ENCODE measurements at regions not wholly inside any gene's neighbourhood (a gene's known extent, or its start where the extent isn't known, plus 50 kb on each side); places are given as distances from the start of the nearest gene placed in this dataset.

DNA sequence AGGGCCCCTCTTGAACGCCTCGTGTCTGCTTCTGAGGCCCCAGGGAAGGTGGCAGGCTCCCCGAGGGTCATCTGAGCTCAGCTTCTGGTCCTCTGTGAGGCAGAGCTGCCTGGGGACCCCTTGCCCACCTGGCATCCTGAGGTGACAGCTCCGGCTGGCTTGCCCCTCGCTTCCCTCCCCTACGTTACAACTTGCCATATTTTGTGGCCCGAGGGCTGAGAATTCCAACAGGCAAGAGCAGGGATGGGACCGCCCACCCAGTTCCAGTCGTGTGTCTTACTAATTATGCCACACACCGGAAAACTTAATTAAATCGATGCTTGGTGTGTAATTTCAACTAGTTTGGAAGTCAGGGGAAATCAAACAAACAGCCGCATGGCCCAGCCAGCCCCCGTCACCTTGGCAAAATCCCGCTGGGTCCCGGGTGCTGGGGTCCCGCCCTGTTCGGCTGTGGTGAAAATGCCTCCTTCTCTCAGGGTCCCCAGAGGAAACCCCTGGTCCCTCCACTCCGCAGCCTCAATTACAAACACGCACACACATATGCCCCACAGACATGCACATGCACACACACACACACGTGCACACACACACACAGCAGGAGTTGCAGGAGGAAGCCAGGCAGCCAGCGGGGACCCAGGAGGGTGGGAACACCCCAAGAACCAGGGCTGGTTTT lies 221.0 kb upstream of the IER5L start:
- Histone ChIP-seq H2BK20ac (ENCODE audit: low read depth, low read length) (no peak overlapping the region), H2AK5ac (ENCODE audit: low read depth, low read length) (no peak overlapping the region), H3K36me3 (ENCODE audit: control insufficient read depth, insufficient read depth, low read length) (no peaks in the 10 kb centered on the region), H3K56ac (ENCODE audit: extremely low read depth, insufficient read depth, low read length) (no peak overlapping the region), H3K9ac (ENCODE audit: low read depth, low read length) (no peak overlapping the region), H3K4me2 (ENCODE audit: low read depth, low read length) (no peak overlapping the region), H3K27me3 (ENCODE audit: control insufficient read depth, insufficient read depth, low read length) (peaks cover 8% of the 10 kb centered on the region), H3K14ac (replicated peaks; ENCODE audit: low read depth, low read length) (no peak overlapping the region), H3K79me1 (ENCODE audit: low read depth in 1 of 2, low read length in 2 of 2) (no peaks in the 10 kb centered on the region), H2AK9ac (replicated peaks; ENCODE audit: low read depth, low read length, poor library complexity) (no peak overlapping the region), H2AFZ (replicated peaks; ENCODE audit: low read length, poor library complexity) (no peak overlapping the region), H4K5ac (ENCODE audit: low read depth, low read length) (no peak overlapping the region), H3K18ac (ENCODE audit: low read depth, low read length) (no peak overlapping the region), H3K4me3 (ENCODE audit: insufficient read depth, low read depth, low read length) (no peak overlapping the region), H4K8ac (ENCODE audit: low read depth in 2 of 2, low read length in 2 of 2) (no peak overlapping the region), H3K23ac (ENCODE audit: low read depth, low read length) (no peak overlapping the region), H3K4ac (ENCODE audit: low read depth, low read length) (no peak overlapping the region), H2BK120ac (ENCODE audit: low read depth, low read length) (no peak overlapping the region), H2BK5ac (ENCODE audit: low read depth, low read length, poor library complexity, severe bottlenecking) (no peak overlapping the region), H3K9me3 (ENCODE audit: control insufficient read depth, insufficient read depth, low read length) (no peaks in the 10 kb centered on the region), H4K20me1 (ENCODE audit: insufficient read depth, low read length) (no peaks in the 10 kb centered on the region), H4K91ac (ENCODE audit: insufficient read depth, low read depth, low read length) (no peak overlapping the region), H2BK15ac (ENCODE audit: low read depth, low read length) (no peak overlapping the region), H3K27ac (ENCODE audit: insufficient read depth, low read length) (no peak overlapping the region), H3K4me1 (ENCODE audit: control insufficient read depth, insufficient read depth, low read length) (peaks cover 8% of the 10 kb centered on the region; the same call in 1 of the 2 replicates), H3K9me1 (ENCODE audit: insufficient read depth, low read length) (no peaks in the 10 kb centered on the region)
- 81% methylated on average over 8 of the region's 21 CpGs; no CpG with 5 or more reads in 1 of the 2 experiments for WGBS, 2 experiments (ENCODE audit: extremely low coverage in 2 of 2, insufficient read length in 1 of 2)
- intact Hi-C loops (cut with micrococcal nuclease) (no loop called here), dilution Hi-C loops (cut with HindIII; ENCODE audit: low sequenced_read_pairs, unreplicated experiment) (no loop called here), in situ Hi-C loops (cut with MboI; ENCODE audit: low sequenced_read_pairs) (no loop called here)
- ChIA-PET CTCF (no interaction called here), POLR2A (ENCODE audit: unreplicated experiment) (no interaction called here)
- no TSS peak for BruUV-seq (replicated peaks)
- ATAC-seq (ENCODE audit: low read depth) (no peak), DNase-seq (no peak)
- TF ChIP-seq FOS (IDR thresholded peaks at IDR 0.05; ENCODE audit: low read depth, low read length) (no peak), RFX5 (IDR thresholded peaks at IDR 0.05; ENCODE audit: low read depth, low read length) (no peak), RAD21 (IDR thresholded peaks at IDR 0.05; ENCODE audit: low read length) (no peak), CHD1 (IDR thresholded peaks at IDR 0.05; ENCODE audit: low read depth, low read length) (no peak), MAFK (IDR thresholded peaks at IDR 0.05; ENCODE audit: low read depth, low read length) (no peak), NFE2L2 (IDR thresholded peaks at IDR 0.05; ENCODE audit: low read depth, low read length) (no peak), MAZ (IDR thresholded peaks at IDR 0.05; ENCODE audit: borderline replicate concordance, low read depth, low read length) (no peak), CEBPB (IDR thresholded peaks at IDR 0.05; ENCODE audit: low read depth, low read length) (no peak), SMC3 (IDR thresholded peaks at IDR 0.05; ENCODE audit: low read depth, low read length) (no peak), MXI1 (IDR thresholded peaks at IDR 0.05; ENCODE audit: borderline replicate concordance, low read depth, low read length) (no peak), RCOR1 (IDR thresholded peaks at IDR 0.05; ENCODE audit: insufficient replicate concordance, low read length) (no peak), BHLHE40 (IDR thresholded peaks at IDR 0.05; ENCODE audit: low read depth, low read length) (no peak), POLR2A (IDR thresholded peaks at IDR 0.05; ENCODE audit: low read depth, low read length) (no peak)
- TF ChIP-seq, protein P1, sequence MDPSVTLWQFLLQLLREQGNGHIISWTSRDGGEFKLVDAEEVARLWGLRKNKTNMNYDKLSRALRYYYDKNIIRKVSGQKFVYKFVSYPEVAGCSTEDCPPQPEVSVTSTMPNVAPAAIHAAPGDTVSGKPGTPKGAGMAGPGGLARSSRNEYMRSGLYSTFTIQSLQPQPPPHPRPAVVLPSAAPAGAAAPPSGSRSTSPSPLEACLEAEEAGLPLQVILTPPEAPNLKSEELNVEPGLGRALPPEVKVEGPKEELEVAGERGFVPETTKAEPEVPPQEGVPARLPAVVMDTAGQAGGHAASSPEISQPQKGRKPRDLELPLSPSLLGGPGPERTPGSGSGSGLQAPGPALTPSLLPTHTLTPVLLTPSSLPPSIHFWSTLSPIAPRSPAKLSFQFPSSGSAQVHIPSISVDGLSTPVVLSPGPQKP (IDR thresholded peaks at IDR 0.05; ENCODE audit: borderline replicate concordance, low read depth, low read length), result no peak
- TF ChIP-seq, protein P2, sequence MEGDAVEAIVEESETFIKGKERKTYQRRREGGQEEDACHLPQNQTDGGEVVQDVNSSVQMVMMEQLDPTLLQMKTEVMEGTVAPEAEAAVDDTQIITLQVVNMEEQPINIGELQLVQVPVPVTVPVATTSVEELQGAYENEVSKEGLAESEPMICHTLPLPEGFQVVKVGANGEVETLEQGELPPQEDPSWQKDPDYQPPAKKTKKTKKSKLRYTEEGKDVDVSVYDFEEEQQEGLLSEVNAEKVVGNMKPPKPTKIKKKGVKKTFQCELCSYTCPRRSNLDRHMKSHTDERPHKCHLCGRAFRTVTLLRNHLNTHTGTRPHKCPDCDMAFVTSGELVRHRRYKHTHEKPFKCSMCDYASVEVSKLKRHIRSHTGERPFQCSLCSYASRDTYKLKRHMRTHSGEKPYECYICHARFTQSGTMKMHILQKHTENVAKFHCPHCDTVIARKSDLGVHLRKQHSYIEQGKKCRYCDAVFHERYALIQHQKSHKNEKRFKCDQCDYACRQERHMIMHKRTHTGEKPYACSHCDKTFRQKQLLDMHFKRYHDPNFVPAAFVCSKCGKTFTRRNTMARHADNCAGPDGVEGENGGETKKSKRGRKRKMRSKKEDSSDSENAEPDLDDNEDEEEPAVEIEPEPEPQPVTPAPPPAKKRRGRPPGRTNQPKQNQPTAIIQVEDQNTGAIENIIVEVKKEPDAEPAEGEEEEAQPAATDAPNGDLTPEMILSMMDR (conservative IDR thresholded peaks at IDR 0.05; ENCODE audit: low read depth, low read length), result no peak
- TF ChIP-seq, protein P3, sequence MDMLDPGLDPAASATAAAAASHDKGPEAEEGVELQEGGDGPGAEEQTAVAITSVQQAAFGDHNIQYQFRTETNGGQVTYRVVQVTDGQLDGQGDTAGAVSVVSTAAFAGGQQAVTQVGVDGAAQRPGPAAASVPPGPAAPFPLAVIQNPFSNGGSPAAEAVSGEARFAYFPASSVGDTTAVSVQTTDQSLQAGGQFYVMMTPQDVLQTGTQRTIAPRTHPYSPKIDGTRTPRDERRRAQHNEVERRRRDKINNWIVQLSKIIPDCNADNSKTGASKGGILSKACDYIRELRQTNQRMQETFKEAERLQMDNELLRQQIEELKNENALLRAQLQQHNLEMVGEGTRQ (IDR thresholded peaks at IDR 0.05; ENCODE audit: low read depth, low read length), result no peak
